Hepatocyte (in vitro differentiated cells): ENCODE measurements at regions not wholly inside any gene's neighbourhood (a gene's known extent, or its start where the extent isn't known, plus 50 kb on each side); places are given as distances from the start of the nearest gene placed in this dataset.
A peak's percentile ranks its signal among the peaks of the same experiment; 100 is the strongest.

Source experiments
- DNase-seq: peaks from one replicate; pipeline ENCODE4 v3.0.0-alpha.2; 2016; ENCODE audit warnings: low spot score
- H2AFZ ChIP-seq: fragments of 200-600 bp; sonication (generic); 2 replicates; pipeline ENCODE4 v1.6.0; 2016; ENCODE audit warnings: antibody characterized with exemption, mild to moderate bottlenecking
- H3K27ac ChIP-seq: fragments of 200-600 bp; sonication (generic); 2 replicates; pipeline ENCODE4 v1.5.1; 2016; ENCODE audit warnings: mild to moderate bottlenecking
- H3K27me3 ChIP-seq: fragments of 200-600 bp; sonication (generic); 2 replicates; pipeline ENCODE4 v1.6.1; 2016
- H3K36me3 ChIP-seq: fragments of 200-600 bp; sonication (generic); replicated peaks from 2 replicates; pipeline ENCODE4 v1.5.1; 2016; ENCODE audit warnings: low read depth; ENCODE audit not compliant: insufficient read depth
- H3K4me1 ChIP-seq: fragments of 200-600 bp; sonication (generic); 2 replicates; pipeline ENCODE4 v1.5.1; 2016; ENCODE audit warnings: mild to moderate bottlenecking, moderate library complexity; ENCODE audit not compliant: insufficient read depth
- H3K4me2 ChIP-seq: fragments of 200-600 bp; sonication (generic); 2 replicates; pipeline ENCODE4 v1.6.0; 2016
- H3K4me3 ChIP-seq: fragments of 200-600 bp; sonication (generic); 2 replicates; pipeline ENCODE4 v1.5.1; 2016; ENCODE audit warnings: mild to moderate bottlenecking
- H3K79me2 ChIP-seq: fragments of 200-600 bp; sonication (generic); 2 replicates; pipeline ENCODE4 v1.6.0; 2017; ENCODE audit warnings: mild to moderate bottlenecking
- H3K9me2 ChIP-seq: fragments of 200-600 bp; sonication (generic); replicated peaks from 2 replicates; pipeline ENCODE4 v1.6.0; 2017; ENCODE audit warnings: mild to moderate bottlenecking; ENCODE audit not compliant: insufficient read depth
- H3K9me3 ChIP-seq: fragments of 200-600 bp; sonication (generic); 2 replicates; pipeline ENCODE4 v1.5.1; 2016; ENCODE audit warnings: low read depth, mild to moderate bottlenecking
- H4K20me1 ChIP-seq: fragments of 200-600 bp; sonication (generic); 2 replicates; pipeline ENCODE4 v1.6.0; 2016; ENCODE audit warnings: mild to moderate bottlenecking; ENCODE audit not compliant: insufficient read depth, poor library complexity, severe bottlenecking
- CTCF ChIP-seq: fragments of 200-600 bp; sonication (generic); IDR thresholded peaks from 2 replicates; pipeline ENCODE4 v1.5.1; 2016; ENCODE audit warnings: antibody characterized with exemption, mild to moderate bottlenecking; ENCODE audit not compliant: poor library complexity
- EZH2 ChIP-seq: fragments of 200-600 bp; sonication (generic); IDR thresholded peaks from 2 replicates; pipeline ENCODE4 v1.6.1; 2016; ENCODE audit warnings: antibody characterized with exemption, mild to moderate bottlenecking, borderline replicate concordance
- EZH2phosphoT487 ChIP-seq: fragments of 200-600 bp; sonication (generic); IDR thresholded peaks from one replicate; pipeline ENCODE4 v1.6.1; 2018; ENCODE audit warnings: antibody characterized with exemption, mild to moderate bottlenecking, low read depth, moderate library complexity; ENCODE audit not compliant: unreplicated experiment, severe bottlenecking
- WGBS: methylation state at CpG from one replicate; pipeline ENCODE4 v1.1.6; 2016; ENCODE audit warnings: low lambda C conversion rate; ENCODE audit errors: missing lambda C conversion rate; 5-methylcytosine and 5-hydroxymethylcytosine counted together

- Histone ChIP-seq H3K9me3 (peaks cover 3% of the 10 kb centered on the region), H3K27me3 (no peaks in the 10 kb centered on the region), H4K20me1 (no peaks in the 10 kb centered on the region), H3K4me1 (peaks cover 14% of the 10 kb centered on the region), H3K27ac (peak overlapping the region; percentile 9), H3K4me3 (no peak overlapping the region), H2AFZ (no peak overlapping the region), H3K9me2 (no peaks in the 10 kb centered on the region), H3K36me3 (no peaks in the 10 kb centered on the region), H3K4me2 (no peak overlapping the region), H3K79me2 (no peaks in the 10 kb centered on the region)
- TF ChIP-seq CTCF = no peak
- TF ChIP-seq EZH2phosphoT487 = no peak
- TF ChIP-seq EZH2 = no peak
- WGBS = 80% methylated on average over 3 of the region's 3 CpGs
- DNase-seq = no peak
Measured at GRCh38 chr12:14264778-14265177, 100.7 kb upstream of the ATF7IP start.

DNA sequence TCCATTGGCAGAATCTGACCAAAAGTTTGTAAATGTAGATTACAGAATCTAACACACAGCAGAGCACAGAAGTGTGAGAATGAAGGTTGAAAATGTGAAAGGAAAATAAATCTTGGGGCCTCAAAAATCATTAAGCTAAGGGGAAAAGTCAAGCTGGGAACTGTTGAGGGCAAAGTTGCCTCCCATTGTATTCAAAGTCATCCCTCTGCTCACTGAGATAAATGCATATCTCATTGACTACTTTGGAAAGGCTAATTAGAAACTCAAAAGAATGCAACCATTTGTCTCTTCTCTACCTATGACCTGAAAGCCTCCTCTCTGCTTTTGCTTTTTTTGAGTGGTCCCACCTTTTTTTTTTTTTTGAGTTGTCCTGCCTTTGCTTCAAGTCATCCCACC is 97.4 kb upstream of the ATF7IP start:
- Histone ChIP-seq H3K27me3 (no peaks in the 10 kb centered on the region), H3K4me3 (no peak overlapping the region), H3K36me3 (no peaks in the 10 kb centered on the region), H3K79me2 (no peaks in the 10 kb centered on the region), H3K9me3 (peaks cover 3% of the 10 kb centered on the region), H3K27ac (no peak overlapping the region), H3K9me2 (no peaks in the 10 kb centered on the region), H3K4me2 (no peak overlapping the region), H3K4me1 (no peaks in the 10 kb centered on the region), H2AFZ (no peak overlapping the region), H4K20me1 (no peaks in the 10 kb centered on the region)
- no peak for TF ChIP-seq EZH2
- no peak for TF ChIP-seq EZH2phosphoT487
- TF ChIP-seq CTCF = no peak
- DNase-seq = no peak

DNA sequence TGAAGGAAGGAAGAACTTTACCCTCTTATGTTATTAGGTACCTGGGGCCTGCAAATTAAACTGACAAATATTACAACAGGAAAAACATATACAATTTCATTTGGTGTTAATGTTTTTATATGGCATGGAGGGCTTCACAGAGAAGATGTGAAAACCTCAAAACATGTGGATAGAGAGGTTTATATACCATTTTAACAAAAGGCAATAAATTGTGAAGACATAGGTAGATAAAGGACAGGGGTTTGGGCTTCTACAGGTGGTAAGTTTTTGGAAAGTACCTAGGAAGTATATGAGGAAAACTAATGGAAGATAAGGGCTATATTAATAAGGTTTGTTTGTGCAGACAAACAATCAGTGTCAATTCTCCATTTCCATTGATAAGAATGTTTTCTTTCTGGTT is 95.1 kb upstream of the ATF7IP start:
- Histone ChIP-seq H3K36me3 (no peaks in the 10 kb centered on the region), H3K9me2 (no peaks in the 10 kb centered on the region), H3K4me3 (no peak overlapping the region), H3K4me2 (no peak overlapping the region), H4K20me1 (no peaks in the 10 kb centered on the region), H3K4me1 (no peaks in the 10 kb centered on the region), H3K79me2 (no peaks in the 10 kb centered on the region), H2AFZ (no peak overlapping the region), H3K27ac (no peak overlapping the region), H3K9me3 (no peaks in the 10 kb centered on the region), H3K27me3 (no peaks in the 10 kb centered on the region)
- DNase-seq = no peak
- TF ChIP-seq CTCF (no peak), EZH2phosphoT487 (no peak), EZH2 (no peak)
